Stimulated activated naive CD4-positive, alpha-beta T cell treated with Interleukin-2 at 50 U/mL for 16 hours (primary cell): ENCODE measurements at regions not wholly inside any gene's neighbourhood (a gene's known extent, or its start where the extent isn't known, plus 50 kb on each side); places are given as distances from the start of the nearest gene placed in this dataset.

Source experiments
- DNase-seq: peaks from one replicate; lab custom pipeline; 2025; lab: John Stamatoyannopoulos, UW

DNA sequence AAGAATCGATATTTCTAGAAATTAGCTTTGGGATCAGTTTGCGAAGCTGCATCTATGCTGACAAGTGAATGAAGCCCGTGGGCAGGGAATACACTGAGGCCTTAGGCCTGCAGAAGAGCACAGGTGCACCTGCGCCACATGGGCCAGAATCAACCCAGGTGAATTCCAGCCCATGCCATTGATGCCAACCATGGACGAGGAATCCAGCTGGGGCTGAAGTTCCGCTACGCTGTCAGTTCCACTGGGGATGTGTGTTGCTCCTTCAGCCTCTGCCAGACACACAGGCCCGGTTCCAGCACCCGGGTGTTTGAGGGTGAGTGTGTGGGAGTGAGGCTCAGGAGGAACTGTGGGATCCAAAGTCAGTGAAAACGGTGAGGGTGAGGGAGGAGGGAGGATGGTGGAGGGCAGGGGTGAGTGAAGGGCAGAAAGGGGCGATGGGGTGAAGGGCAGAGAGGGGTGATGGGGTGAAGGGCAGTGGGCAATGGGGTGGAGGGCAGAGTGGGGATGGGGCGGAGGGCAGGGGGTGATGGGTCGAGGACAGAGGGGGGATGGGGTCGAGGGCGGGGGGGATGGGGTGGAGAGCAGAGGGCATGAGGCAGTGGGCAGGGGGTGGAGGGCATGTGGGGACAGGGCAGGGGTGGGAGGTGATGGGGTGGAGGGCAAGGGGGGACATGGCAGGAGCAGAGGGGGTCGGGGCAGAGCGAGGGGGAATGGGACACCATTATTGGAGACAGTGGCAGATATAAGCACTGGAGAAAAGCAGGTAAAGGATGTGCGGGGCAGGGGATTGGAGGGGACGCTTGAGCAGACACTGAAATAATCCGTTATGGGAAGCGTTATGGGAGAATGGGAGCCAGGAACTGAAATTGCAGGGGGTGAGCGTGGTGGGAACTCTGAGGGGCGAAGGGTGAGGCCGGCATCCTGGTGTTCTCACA is 931.6 kb downstream of the BRD1 start:
- DNase-seq, result no peak

DNA sequence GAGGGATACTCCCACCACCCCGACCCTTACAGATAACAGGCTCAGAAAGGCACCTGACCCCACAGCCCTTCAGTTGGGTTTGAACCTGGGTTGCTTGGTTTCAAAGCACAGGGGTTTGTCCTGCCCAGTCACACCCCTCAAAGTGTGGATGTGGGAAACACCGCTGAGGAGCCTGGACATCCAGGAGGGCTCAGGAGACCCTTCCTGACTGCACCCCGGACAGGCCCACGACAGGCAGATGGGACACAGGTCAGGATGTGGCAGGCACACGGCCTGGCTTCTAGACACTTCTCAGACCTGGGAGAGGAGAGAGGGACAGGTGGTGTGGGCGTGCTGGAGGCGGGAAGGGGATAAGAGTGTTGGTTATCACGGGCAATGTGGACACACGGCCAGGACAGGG is 932.3 kb downstream of the BRD1 start:
- no peak for DNase-seq

DNA sequence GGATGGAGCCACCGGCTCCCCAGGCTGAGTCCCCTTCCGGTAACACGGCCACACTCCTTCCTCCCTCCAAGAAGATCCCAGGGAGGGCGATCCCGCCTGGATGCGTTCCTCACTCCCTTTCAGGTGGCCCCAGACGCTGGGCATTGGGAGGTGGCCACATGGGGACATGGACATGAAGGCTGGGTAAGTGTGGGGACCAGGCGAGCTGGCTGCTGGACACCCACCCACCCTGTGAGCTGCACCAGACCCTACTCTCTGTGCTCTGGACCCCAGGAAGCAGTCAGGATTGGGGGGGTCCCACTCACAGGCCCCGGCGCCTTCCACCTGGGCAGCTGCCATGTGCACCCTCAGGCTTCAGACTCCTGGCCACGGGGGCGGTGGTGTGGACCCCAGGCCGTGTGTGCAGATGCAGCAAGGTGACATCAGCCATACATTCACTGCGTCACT is 932.8 kb downstream of the BRD1 start:
- DNase-seq, result no peak

DNA sequence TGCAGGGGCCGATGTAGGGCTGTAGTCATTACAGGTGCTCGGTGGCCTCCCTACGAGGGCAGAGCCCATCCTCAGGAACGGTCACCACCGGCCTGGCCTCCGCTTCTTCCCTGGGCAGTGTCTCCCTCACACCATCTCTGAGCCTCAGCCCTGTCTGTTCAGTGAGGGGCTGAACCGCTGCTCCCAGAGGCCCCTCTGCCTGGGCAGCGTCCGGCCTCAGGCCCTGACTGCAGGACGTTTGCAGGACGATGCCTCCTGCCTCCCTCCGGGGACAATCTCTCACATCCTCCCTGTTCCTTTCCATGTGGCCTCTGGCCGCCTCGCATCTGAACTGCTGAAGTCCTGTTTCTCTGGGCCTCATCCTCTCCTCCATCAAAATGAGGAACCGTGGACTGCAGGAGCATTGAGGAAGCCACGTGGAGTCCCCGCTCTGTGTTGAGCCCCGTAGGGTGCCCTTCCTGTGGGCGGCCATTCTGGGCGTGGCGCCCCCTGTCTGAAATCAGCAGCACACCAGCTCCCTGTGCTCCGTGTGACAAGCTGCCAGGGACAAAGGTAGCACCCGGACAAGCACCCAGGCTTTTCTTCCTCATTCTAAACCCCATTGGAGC is 933.5 kb downstream of the BRD1 start:
- no peak for DNase-seq

DNA sequence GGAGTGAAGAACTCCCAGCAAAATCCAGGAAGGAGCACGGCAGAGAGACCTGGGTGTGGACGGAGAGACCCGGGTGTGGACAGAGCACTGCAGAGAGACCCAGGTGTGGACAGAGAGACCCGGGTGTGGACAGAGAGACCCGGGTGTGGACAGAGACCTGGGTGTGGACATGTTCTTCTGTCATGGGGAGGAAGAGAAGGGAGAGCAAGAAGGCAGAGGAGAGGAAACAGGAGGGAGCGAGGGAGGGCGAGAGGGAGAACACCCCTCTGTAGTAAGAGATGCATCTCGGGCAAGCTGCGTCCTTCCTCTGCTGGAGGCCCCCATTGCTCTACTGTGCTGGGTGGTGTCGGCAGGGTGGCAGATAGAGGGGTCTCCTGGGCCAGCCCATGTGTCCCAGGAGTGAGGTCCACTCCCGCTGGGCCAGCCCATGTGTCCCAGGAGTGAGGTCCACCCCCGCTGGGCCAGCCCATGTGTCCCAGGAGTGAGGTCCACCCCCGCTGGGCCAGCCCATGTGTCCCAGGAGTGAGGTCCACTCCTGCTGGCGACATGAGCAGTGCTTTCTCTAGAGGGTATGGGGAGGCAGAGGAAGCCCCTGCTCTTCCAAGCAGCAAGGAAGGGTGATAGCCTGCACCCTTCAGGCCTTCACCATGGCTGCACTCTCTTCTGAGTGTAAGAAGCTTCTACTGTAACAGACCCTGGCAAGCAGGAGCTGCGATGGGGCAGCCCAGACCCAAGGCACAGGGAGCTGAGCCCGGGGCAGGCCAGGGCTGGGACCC is 934.2 kb downstream of the BRD1 start:
- no peak for DNase-seq

DNA sequence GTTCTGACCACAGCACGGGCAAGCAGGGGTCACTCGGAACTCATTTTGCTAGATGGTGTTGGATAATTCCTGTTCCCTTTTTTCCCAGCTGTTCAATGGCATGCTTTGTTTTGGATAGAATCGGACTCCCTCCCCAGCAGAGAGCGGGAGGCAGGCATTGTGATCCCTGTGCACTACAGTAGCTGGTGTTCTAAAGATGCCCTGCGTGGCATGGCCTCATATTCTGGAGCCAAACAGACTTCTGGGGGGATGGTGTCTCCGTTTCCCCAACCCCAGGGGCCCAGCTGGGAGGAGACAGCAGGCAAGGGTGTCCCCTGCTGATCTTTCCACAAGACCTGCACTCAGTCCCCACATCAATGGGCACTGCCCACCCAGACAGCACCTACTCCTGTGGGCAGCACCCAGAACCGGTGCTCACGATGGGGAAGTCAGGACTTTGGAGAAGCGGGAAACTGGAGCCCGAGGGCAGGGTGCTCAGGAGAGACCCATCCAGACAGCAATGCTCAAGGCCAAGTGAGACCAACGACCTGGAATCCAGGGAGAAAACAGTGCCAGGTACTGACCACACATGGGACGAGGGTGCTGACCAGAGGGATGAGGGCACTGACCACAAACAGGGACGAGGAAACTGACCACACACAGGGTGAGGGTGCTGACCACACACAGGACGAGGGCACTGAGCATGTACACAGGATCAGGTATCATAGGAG is 934.9 kb downstream of the BRD1 start:
- DNase-seq, result no peak

DNA sequence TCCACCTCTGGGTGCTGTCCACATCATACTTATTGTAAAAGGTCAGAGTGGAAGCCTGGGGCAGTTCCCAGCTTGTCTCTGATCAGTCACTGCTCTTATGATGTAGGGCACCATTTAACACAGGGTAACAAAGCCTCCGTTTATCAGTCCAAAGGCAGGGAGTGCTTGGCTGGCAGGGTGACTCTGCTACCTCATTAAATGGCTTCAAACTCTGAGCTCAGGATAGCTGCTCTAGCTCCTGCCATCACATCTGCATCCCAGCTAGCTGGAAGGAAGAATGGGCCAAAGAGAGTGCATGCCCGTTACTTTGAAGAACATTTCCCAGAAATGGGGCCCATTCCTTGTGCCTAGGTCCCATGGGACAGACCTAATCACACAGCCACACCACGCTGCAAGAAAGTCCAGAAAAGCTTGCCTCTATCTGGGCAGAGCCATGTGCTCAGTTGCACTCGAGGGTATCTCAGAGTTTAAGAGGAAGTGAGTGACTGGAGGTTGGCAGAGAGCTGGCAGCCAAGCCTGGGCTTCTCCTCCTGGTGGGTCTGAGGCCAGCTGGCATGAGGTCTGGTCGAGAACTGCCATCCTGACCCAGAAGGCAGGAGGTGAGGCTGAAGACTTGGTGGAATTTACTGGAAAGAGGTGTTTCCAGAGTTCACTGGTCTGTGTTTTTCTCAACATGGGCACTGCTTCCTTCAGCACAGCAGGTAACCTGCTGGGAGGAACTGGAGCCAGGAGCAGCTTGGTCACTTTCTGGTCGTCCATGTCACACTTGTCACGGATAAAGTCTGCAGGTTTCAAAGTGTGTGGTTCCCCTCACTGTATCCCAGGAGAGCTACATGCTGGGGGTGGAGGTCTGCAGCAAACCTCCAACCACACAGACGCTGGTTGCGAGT is 935.7 kb downstream of the BRD1 start:
- no peak for DNase-seq

DNA sequence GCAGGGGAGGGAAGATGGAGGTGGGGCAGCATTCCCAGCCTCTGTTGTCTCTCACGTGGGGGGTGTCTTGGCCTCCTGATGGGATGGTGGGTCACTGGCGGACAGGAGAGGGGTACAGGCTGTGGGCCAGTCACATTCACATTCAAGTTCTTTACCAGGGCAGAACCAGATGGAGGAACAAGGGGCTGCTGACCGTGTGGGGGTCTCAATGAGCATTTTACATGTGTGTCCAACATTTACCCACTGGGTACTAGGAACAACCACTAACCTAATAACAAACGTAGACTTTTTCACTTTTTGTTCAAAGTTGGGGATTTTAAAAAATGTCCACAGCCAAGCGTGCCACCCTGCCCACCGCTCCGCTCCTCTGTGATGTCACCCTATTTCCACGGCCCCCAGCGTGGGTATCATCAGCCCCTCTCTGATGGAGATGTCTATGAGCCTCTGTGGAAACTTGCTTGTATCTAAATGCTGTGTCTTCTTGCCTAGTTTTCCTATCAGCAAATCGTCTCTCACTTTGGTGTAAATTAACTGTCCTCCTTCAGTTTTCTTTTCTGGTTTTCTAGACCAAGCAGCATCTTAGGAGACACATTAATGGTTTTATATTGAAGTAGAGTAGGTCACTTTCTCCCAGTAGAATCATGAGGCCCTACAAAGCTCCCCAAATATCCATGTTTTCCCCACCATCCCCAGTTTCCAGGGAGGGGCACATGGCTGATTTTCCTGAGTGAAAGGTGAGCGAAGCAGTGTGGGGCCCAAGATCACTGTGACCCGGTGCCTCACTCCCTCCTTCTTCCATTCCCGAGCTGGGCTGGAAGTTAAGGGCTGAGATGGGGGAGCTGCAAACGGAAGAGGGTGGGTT is 936.7 kb downstream of the BRD1 start:
- DNase-seq, result no peak

DNA sequence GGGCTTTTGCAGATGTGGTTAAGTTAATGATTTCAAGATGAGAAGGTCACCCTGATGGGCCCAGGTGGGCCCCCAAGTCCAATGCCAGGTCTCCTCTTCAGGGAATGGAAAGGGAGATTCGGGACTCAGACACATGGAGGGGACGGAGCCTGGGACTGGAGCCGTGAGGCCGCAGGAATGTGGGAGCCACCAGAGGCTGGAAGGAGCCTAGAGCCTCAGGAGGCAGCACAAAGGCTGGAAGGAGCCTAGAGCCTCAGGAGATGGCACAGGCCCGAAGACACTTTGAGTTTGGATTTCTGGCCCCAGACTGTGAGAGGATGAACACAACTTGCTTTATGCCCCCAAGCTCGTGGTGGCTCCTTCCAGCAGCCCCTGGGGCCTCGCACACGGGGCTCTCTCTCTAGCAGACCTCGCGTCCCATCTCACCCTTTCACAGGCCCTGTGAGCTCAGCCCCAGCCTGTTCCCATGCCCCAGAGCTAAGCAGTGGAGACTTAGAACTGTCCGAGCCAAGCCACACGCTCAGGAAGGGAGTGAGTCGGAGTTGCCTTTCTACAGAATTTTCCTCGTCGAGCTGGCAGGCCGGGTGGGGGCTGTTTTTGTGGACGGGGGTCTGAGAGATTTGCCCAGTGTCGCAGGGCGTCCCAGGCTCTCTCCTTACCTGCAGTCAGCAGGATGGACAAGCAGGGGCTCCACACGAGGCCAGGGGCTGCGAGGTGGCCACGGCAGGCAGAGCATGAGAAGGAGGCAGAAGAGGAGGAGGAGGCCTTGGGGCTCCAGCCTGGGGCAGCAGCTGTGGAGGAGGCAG is 937.6 kb downstream of the BRD1 start:
- DNase-seq, result no peak

DNA sequence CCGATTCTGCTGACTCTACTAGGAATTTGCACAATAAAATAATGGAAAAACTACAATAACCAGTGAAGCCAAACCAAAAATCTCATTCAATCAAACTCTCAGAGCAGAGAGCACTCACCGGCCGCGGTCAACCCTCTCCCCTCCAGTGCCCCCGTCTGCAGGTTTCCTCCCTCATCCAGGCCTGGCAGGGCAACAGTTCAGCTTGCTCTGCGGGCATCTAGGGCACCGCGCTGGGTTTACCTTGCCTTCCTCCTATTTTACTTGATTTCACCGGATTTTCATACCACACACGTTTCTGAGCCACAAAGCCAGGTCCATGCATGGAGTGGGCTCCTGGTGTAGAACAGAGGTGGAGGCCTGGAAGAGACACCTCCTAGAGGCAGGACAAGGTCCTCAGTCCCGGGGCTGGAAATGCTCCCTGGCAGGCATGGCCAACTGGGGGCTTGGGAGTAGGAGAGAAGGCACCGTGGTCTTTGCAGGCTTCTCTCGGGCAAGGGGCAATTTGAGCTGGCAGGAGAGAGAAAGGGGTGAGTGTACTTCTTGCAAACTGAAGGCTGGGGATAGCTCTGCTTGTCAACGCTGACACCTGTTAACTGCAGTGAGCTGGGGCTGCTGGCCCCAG is 938.4 kb downstream of the BRD1 start:
- no peak for DNase-seq

DNA sequence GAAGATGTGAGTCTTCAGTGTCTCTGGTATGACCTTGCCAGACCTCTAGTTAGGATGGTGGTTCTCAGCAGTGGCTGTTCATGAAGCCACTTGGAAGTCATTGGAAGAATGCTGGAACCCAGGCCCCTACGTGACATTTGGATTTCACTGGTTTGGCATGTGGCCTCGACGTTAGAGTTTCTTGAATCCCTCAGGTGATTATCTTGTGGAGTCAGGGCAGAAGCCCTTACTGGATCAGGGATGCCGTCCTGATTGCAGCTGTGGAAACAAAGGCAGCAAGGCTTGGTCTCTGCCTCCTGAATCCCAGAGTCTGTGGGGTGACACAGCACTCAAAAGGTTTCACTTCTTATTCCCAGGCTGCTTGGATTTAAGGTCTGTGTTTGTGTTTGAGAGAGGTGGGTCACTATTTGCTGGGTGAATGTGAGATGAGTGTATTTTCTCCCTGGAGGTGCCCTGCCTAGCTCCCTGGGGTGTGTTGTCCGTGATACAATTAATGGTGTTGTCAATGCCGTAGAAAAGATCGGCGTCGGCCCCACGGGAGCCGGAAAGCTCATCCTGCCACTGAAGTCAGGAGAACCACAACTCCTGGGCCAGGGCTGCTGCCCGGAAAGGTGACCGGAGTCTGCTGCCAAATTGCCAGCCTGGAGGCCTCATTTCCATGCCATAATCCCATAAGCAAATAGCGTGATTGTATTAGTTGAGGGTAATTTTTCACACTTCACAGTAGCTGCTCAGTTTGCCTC is 939.0 kb downstream of the BRD1 start:
- DNase-seq, result no peak

DNA sequence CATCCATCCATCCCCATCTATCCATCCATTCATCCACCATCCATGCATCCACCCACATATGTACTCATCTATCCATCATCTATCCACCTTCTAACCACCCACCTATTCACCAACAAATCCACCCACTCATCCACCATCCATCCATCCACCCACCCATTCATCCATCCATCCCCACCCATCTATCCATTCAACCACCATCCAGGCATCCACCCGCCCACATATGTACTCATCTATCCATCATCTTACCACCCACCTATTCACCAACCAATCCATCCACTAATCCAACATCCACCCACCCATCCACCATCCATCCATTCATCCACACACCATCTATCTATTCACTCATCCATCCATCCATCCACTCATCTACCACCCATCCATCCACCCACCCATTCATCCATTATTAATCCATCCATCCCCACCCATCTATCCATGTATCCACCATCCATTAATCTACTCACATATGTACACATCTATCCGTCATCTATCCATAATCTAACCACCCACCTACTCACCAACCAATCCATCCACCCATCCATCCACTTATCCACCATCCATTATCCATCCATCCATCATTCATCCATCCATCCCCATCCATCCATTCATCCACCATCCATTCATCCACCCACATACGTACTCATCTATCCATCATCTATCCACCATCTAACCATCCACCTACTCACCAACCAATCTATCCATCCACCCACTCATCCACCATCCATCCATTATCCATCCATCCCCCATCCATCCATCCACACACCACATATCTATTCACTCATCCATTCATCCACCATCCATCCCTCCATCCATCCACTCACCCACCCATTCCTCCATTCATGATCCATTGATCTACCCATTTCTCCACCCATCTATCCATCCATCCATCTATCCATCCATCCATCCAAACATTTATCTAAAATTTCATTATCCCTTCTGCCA is 940.0 kb downstream of the BRD1 start:
- DNase-seq, result no peak

DNA sequence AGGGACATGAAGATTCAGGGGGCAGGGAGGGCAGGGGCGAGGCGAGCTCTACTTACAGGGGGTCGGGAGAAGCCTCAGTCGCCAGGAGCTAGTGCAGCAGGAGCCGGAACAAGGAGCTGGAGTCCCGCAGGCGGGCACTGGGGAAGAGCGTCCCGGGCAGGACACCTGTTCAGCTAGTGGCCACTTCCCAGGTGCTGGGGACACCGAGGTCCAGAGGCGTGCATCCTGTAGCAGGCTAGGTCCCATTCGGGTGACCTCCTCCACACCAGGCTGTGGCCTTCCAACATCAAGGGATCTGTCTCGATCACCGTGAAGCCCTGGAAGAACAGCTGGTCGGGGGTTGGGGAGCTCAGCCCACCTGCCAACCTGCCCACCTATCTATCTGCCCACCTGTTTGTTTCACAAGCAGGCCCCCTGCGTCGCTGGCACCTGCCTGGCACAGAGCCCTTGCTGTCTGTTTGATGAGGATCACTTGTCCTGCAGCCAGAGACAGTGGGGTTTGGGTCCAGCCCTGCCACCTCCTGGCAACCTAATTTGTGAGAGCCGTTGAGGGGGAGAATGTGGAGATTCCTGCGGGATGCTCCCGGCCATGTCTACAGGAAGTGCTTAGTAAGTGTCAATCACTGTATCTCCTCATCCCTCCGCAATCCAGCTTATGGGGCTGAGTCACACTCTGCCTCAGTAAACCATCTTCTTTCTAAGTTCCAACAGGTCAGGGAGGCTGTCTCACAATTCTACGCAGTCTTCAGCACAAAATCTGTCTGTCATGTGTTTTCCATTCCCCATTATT is 940.9 kb downstream of the BRD1 start:
- no peak for DNase-seq

DNA sequence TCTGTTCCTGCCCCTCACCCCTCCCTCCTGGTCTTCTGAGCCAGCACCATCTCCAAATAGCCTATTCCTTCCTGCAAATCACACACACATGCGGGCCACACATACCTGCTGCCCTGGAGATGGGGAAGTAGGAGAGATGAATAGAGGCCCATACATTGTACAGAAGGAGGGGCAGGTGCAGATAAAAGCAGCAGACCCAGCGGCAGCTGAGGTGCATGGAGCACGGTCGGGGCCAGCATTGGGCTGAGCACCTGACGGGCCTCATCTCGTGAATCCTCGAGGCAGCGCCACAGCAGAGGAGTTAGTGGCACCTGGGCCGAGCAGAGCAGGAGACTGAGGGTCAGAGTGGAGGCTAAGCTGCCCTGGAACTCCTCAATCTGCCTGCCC is 941.8 kb downstream of the BRD1 start:
- no peak for DNase-seq

DNA sequence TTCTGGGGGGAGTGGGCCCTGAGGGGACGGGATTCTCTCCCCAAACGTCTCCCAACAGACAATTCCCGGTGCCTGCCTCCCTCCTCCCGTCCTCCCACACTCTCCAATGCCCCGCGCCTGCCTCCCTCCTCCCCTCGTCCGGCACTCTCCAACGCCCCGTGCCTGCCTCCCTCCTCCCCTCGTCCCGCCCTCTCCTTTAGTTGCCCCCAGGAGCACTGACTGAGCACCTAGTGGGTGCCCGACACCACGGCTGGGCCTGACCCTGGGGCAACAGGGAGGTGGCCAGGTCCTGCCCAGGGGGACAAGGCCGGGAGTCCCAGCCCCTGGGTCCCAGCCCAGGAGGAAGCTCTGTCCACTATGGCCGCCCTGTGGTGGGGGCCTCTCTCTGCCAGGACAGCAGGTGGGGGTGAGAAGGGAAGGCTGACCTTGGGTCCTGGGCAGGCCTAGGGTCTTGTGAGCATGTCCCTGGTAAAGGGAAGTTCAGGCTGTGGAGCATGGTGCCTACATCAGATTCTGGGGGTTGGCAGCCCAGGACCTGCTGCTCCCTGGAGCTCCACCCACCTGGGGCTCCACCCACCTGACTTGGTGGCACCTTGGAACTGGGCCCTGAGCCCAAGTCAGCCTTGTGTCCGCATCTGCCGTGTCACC is 942.3 kb downstream of the BRD1 start:
- DNase-seq, result no peak

DNA sequence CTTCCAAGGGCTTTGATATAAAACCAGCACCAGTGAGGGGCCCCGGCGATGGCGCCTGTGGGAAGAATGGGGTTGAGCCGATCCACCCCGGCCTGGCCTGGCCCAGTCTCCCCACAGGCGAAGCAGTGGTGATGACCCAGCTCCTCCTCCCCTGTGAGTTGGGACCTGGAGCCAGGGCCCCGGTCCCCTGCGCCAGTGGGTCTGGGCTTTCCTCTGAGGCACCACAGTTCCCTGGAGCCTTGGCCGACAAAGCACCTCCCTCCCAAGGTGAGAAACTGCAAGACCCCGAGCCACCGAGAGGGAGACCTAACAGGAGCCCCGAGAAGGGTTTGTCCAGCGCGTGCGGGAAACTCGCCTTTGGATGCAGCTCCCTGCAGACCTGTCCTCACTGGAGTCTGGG is 942.9 kb downstream of the BRD1 start:
- no peak for DNase-seq
